NCI-H1694 treated with DMSO at 0.1 percent for 48 hours (cell line): ENCODE measurements at regions not wholly inside any gene's neighbourhood (a gene's known extent, or its start where the extent isn't known, plus 50 kb on each side); places are given as distances from the start of the nearest gene placed in this dataset.
"Not testable (repeated sequence)": the region's sequence is repeated elsewhere in the genome, so short reads cannot be mapped to it uniquely, and the experiment has no call there.

Source experiments
- DNase-seq: peaks from one replicate; lab custom pipeline; 2025; lab: John Stamatoyannopoulos, UW

- no peak for DNase-seq
Observed at GRCh38 chr1:212155219-212155618, 119.7 kb downstream of the DTL start.

GRCh38 chr1:212157252-212157651, 121.7 kb downstream of the DTL start:
- no peak for DNase-seq

- DNase-seq: no peak
Observed at GRCh38 chr1:212158912-212159796, 123.6 kb downstream of the DTL start.

GRCh38 chr1:212161231-212161781, 123.9 kb upstream of the PPP2R5A start:
- DNase-seq: no peak

GRCh38 chr1:212162635-212163034, 122.6 kb upstream of the PPP2R5A start:
- peak; percentile 6 for DNase-seq

- no peak for DNase-seq
Observed at GRCh38 chr1:212164095-212164872, 120.9 kb upstream of the PPP2R5A start.

GRCh38 chr1:212166244-212166643, 119.0 kb upstream of the PPP2R5A start:
- DNase-seq: no peak

GRCh38 chr1:212166644-212167043, 118.6 kb upstream of the PPP2R5A start:
- DNase-seq: no peak

GRCh38 chr1:212167098-212167497, 118.1 kb upstream of the PPP2R5A start:
- no peak for DNase-seq

- no peak for DNase-seq
Observed at GRCh38 chr1:212173567-212173966, 111.6 kb upstream of the PPP2R5A start.

GRCh38 chr1:212174295-212174694, 110.9 kb upstream of the PPP2R5A start:
- DNase-seq: not testable (repeated sequence)

- no peak for DNase-seq
Observed at GRCh38 chr1:212177542-212177941, 107.7 kb upstream of the PPP2R5A start.

- no peak for DNase-seq
Observed at GRCh38 chr1:212178851-212179250, 106.4 kb upstream of the PPP2R5A start.

- no peak for DNase-seq
Observed at GRCh38 chr1:212179394-212180076, 105.7 kb upstream of the PPP2R5A start.

- no peak for DNase-seq
Observed at GRCh38 chr1:212181015-212181882, 104.0 kb upstream of the PPP2R5A start.

- no peak for DNase-seq
Observed at GRCh38 chr1:212182171-212182570, 103.0 kb upstream of the PPP2R5A start.

- no peak for DNase-seq
Observed at GRCh38 chr1:212182579-212182978, 102.6 kb upstream of the PPP2R5A start.

GRCh38 chr1:212186427-212187207, 98.6 kb upstream of the PPP2R5A start:
- no peak for DNase-seq

GRCh38 chr1:212188599-212189351, 96.4 kb upstream of the PPP2R5A start:
- DNase-seq: no peak

- DNase-seq: no peak
Observed at GRCh38 chr1:212189352-212189738, 95.9 kb upstream of the PPP2R5A start.
